ENCODE measurements at regions not wholly inside any gene's neighbourhood (a gene's known extent, or its start where the extent isn't known, plus 50 kb on each side); places are given as distances from the start of the nearest gene placed in this dataset.

DNA sequence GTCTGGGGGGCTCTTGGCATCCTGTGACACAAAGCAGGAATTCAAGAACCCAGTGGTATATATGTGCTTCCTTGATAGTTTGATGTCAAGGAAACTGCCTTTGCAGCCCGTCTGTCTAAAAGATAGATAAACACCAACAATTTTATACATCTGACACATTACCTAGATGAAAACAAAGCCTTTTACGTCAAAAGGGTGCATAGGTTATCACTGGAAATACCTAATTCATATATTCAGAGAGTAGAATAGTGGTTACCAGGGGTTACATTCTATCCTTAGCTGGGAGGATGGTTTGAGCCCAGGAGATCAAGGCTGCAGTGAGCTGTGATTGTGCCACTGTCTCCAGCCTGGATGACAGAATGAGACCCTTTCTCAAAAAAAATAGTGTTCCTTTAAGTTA, 356.9 kb upstream of the RASGRP1 start:
- ATAC-seq, result no peak
- no peak for DNase-seq (ENCODE audit: low read depth, low spot score)
- H3K9me3 ChIP-seq (ENCODE audit: control insufficient read depth, insufficient read depth, low read depth, low read length), result no peaks in the 10 kb centered on the region
- in situ Hi-C loops (cut with HindIII; ENCODE audit: low pct_unique_long_range_greater_than_20kb, low sequenced_read_pairs), result no loop called here
- intact Hi-C loops (cut with micrococcal nuclease; ENCODE audit: unreplicated experiment), result no loop called here
- no peak for TF ChIP-seq TCF7L2 (IDR thresholded peaks at IDR 0.05; ENCODE audit: low read depth, low read length)
- TF ChIP-seq POLR2AphosphoS5 (IDR thresholded peaks at IDR 0.05; ENCODE audit: low read depth, low read length), result no peak
- TF ChIP-seq SIN3A (IDR thresholded peaks at IDR 0.05; ENCODE audit: borderline replicate concordance, insufficient read depth, low read depth, low read length), result no peak
- no peak for TF ChIP-seq REST (IDR thresholded peaks at IDR 0.05; ENCODE audit: insufficient read depth in 1 of 2, low read depth in 2 of 2, low read length in 1 of 2)
- TF ChIP-seq CTCF (IDR thresholded peaks at IDR 0.05), result no peak
- no peak overlapping the region for H3K27ac ChIP-seq (ENCODE audit: low read length)
- H3K4me3 ChIP-seq (ENCODE audit: low read depth in 2 of 2, low read length in 2 of 2), result no peak overlapping the region
- no peaks in the 10 kb centered on the region for H3K27me3 ChIP-seq (ENCODE audit: control insufficient read depth, insufficient read depth, low read length)
- BruUV-seq (replicated peaks), result no TSS peak
- ChIA-PET CTCF (no interaction called here), POLR2A (no interaction called here)
- H3K4me1 ChIP-seq (ENCODE audit: control insufficient read depth, insufficient read depth, low read length), result no peaks in the 10 kb centered on the region
- H3K36me3 ChIP-seq (ENCODE audit: control insufficient read depth, insufficient read depth, low read length), result no peaks in the 10 kb centered on the region

DNA sequence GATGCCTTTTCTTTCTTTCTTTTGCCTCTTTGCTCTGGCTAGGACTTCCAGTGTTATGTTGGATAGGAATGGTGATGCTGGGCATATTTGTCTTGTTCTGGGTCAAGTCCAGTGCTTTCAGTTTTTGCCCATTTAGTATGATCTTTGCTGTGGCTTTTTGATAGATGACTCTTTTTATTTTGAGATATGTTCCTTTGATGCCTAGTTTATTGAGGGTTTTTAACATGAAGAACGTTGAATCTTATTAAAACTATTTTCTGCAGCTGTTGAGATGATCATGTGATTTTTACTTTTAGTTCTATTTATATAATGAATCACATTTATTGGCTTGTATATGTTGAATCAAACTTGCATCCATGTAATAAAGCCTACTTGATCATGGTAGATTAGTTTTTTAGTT, 363.8 kb upstream of the RASGRP1 start:
- POLR2A ChIA-PET, result no interaction called here
- in situ Hi-C loops (cut with HindIII; ENCODE audit: low pct_unique_long_range_greater_than_20kb, low sequenced_read_pairs), result no loop called here
- CTCF ChIA-PET, result no interaction called here

More for the DNA sequence above, 363.8 kb upstream of the RASGRP1 start:
- intact Hi-C loops (cut with micrococcal nuclease; ENCODE audit: unreplicated experiment), result no loop called here
- no TSS peak for BruUV-seq (replicated peaks)
- Histone ChIP-seq H3K4me3 (ENCODE audit: low read depth in 2 of 2, low read length in 2 of 2) (no peak overlapping the region), H3K4me1 (ENCODE audit: control insufficient read depth, insufficient read depth, low read length) (no peaks in the 10 kb centered on the region), H3K36me3 (ENCODE audit: control insufficient read depth, insufficient read depth, low read length) (no peaks in the 10 kb centered on the region), H3K9me3 (ENCODE audit: control insufficient read depth, insufficient read depth, low read depth, low read length) (no peaks in the 10 kb centered on the region), H3K27ac (ENCODE audit: low read length) (no peak overlapping the region), H3K27me3 (ENCODE audit: control insufficient read depth, insufficient read depth, low read length) (no peaks in the 10 kb centered on the region)
- DNase-seq (ENCODE audit: low read depth, low spot score) (no peak), ATAC-seq (no peak)
- TF ChIP-seq SIN3A (IDR thresholded peaks at IDR 0.05; ENCODE audit: borderline replicate concordance, insufficient read depth, low read depth, low read length) (no peak), POLR2AphosphoS5 (IDR thresholded peaks at IDR 0.05; ENCODE audit: low read depth, low read length) (no peak), REST (IDR thresholded peaks at IDR 0.05; ENCODE audit: insufficient read depth in 1 of 2, low read depth in 2 of 2, low read length in 1 of 2) (no peak), CTCF (IDR thresholded peaks at IDR 0.05) (no peak), TCF7L2 (IDR thresholded peaks at IDR 0.05; ENCODE audit: low read depth, low read length) (no peak)

Data from Panc1 (cell line).